OCI-LY7 (cell line): ENCODE measurements at regions not wholly inside any gene's neighbourhood (a gene's known extent, or its start where the extent isn't known, plus 50 kb on each side); places are given as distances from the start of the nearest gene placed in this dataset.
"Not testable (repeated sequence)": the region's sequence is repeated elsewhere in the genome, so short reads cannot be mapped to it uniquely, and the experiment has no call there.

Experiments
- CTCF ChIP-seq: fragments of 200-600 bp; sonication (generic); conservative IDR thresholded peaks from 2 replicates; pipeline ENCODE4 v1.5.1; 2014; ENCODE audit warnings: mild to moderate bottlenecking, antibody characterized with exemption, low read length, moderate library complexity, mixed read lengths
- EZH2phosphoT487 ChIP-seq: fragments of 200-600 bp; sonication (generic); IDR thresholded peaks from 2 replicates; pipeline ENCODE4 v1.6.1; 2018; ENCODE audit warnings: low read depth, borderline replicate concordance, mild to moderate bottlenecking, mixed run types, antibody characterized with exemption, low read length, moderate library complexity, mixed read lengths

DNA sequence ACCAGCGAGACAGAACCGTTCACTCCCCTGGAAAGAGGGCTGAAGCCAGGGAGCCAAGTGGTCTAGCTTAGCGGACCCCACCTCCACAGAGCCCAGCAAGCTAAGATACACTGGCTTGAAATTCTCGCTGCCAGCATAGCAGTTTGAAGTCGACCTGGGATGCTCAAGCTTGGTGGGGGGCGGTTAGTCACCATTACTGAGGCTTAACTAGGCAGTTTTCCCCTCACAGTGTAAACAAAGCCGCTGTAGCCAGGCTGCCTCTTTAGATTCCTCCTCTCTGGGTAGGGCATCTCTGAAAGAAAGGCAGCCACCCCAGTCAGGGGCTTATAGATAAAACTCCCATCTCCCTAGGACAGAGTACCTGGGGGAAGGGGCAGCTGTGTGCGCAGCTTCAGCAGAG, 235.1 kb downstream of the CHRM2 start:
- not testable (repeated sequence) for TF ChIP-seq CTCF, EZH2phosphoT487
